Liver (tissue), 8 donors: ENCODE measurements at regions not wholly inside any gene's neighbourhood (a gene's known extent, or its start where the extent isn't known, plus 50 kb on each side); places are given as distances from the start of the nearest gene placed in this dataset.

Experiments
- DNase-seq: peaks from one replicate; pipeline ENCODE4 v3.0.0-alpha.2; 2017; ENCODE audit warnings: low spot score
- H3K27ac ChIP-seq, 2 donors: one replicate each; pipeline ENCODE4 v1.7.0; 2013; ENCODE audit warnings: inconsistent platforms in 2 of 2, low read length in 2 of 2, control low read depth in 1 of 2, low read depth in 1 of 2, mild to moderate bottlenecking in 1 of 2
- H3K27me3 ChIP-seq, 4 donors: one replicate each; pipeline versions ENCODE4 v1.6.1 to v1.7.0; 2013; ENCODE audit warnings: low read length in 3 of 4, inconsistent platforms in 1 of 4, mild to moderate bottlenecking in 1 of 4, moderate library complexity in 1 of 4; ENCODE audit not compliant: control insufficient read depth in 4 of 4, insufficient read depth in 4 of 4
- H3K36me3 ChIP-seq, 4 donors: one replicate each; pipeline versions ENCODE4 v1.6.1 to v1.7.0; 2013; ENCODE audit warnings: low read length in 3 of 4, mild to moderate bottlenecking in 3 of 4, low read depth in 1 of 4, moderate library complexity in 1 of 4; ENCODE audit not compliant: control insufficient read depth in 4 of 4, insufficient read depth in 3 of 4
- H3K4me1 ChIP-seq, 4 donors: one replicate each; pipeline versions ENCODE4 v1.6.1 to v1.7.0; 2013; ENCODE audit warnings: low read length in 3 of 4, mild to moderate bottlenecking in 3 of 4, moderate library complexity in 1 of 4; ENCODE audit not compliant: control insufficient read depth in 4 of 4, insufficient read depth in 4 of 4
- H3K4me3 ChIP-seq, 3 donors: one replicate each; pipeline versions ENCODE4 v1.6.1 to v1.7.0; 2013; ENCODE audit warnings: low read length in 3 of 3, control low read depth in 1 of 3, low read depth in 1 of 3, mild to moderate bottlenecking in 1 of 3
- H3K9ac ChIP-seq, 2 donors: one replicate each; pipeline ENCODE4 v1.7.0; 2013; ENCODE audit warnings: low read length in 2 of 2, mild to moderate bottlenecking in 2 of 2, moderate library complexity in 2 of 2, control low read depth in 1 of 2, low read depth in 1 of 2
- H3K9me3 ChIP-seq, 4 donors: one replicate each; pipeline versions ENCODE4 v1.6.1 to v1.7.0; 2013; ENCODE audit warnings: low read length in 3 of 4; ENCODE audit not compliant: control insufficient read depth in 4 of 4
- EGR1 ChIP-seq, 2 donors: IDR thresholded peaks; 2 replicates each; pipeline ENCODE4 v1.6.1; 2016 to 2018; ENCODE audit warnings: antibody characterized with exemption in 2 of 2, low read depth in 2 of 2
- FOXA1 ChIP-seq: IDR thresholded peaks from 2 replicates; pipeline ENCODE4 v1.6.1; 2016; ENCODE audit warnings: antibody characterized with exemption
- FOXA2 ChIP-seq: IDR thresholded peaks from 2 replicates; pipeline ENCODE4 v1.6.1; 2016; ENCODE audit warnings: antibody characterized with exemption
- GABPA ChIP-seq, 2 donors: IDR thresholded peaks in 1 of 2; conservative IDR thresholded peaks in 1 of 2; 2 replicates each; pipeline ENCODE4 v1.6.1; 2016; ENCODE audit warnings: antibody characterized with exemption in 2 of 2, mild to moderate bottlenecking in 1 of 2, moderate library complexity in 1 of 2
- HNF4A ChIP-seq, 2 donors: conservative IDR thresholded peaks; 2 replicates each; pipeline ENCODE4 v1.6.1; 2016; ENCODE audit warnings: antibody characterized with exemption in 2 of 2, mild to moderate bottlenecking in 2 of 2
- HNF4G ChIP-seq: IDR thresholded peaks from 2 replicates; pipeline ENCODE4 v1.6.1; 2016; ENCODE audit warnings: antibody characterized with exemption
- JUND ChIP-seq, 2 donors: IDR thresholded peaks; 2 replicates each; pipeline ENCODE4 v1.6.1; 2016; ENCODE audit warnings: antibody characterized with exemption in 2 of 2
- NR2F2 ChIP-seq: IDR thresholded peaks from 2 replicates; pipeline ENCODE4 v1.6.1; 2016; ENCODE audit warnings: antibody characterized with exemption
- RAD21 ChIP-seq, 2 donors: IDR thresholded peaks; 2 replicates each; pipeline ENCODE4 v1.6.1; 2016; ENCODE audit warnings: antibody characterized with exemption in 2 of 2, mild to moderate bottlenecking in 2 of 2
- RXRA ChIP-seq, 2 donors: IDR thresholded peaks; 2 replicates each; pipeline ENCODE4 v1.6.1; 2017 to 2018; ENCODE audit warnings: antibody characterized with exemption in 2 of 2, mild to moderate bottlenecking in 1 of 2
- SP1 ChIP-seq: IDR thresholded peaks from 2 replicates; pipeline ENCODE4 v1.6.1; 2018; ENCODE audit warnings: antibody characterized with exemption, mild to moderate bottlenecking
- YY1 ChIP-seq: IDR thresholded peaks from 2 replicates; pipeline ENCODE4 v1.6.1; 2016; ENCODE audit warnings: antibody characterized with exemption, mild to moderate bottlenecking
- WGBS: extraction: QIAGEN DNeasy Blood & Tissue Kit; methylation state at CpG from one replicate; pipeline ENCODE4 v1.1.7; 2013; 5-methylcytosine and 5-hydroxymethylcytosine counted together
- TF ChIP-seq, protein P1 (sequence below): IDR thresholded peaks from 2 replicates; pipeline ENCODE4 v1.6.1; 2016; ENCODE audit warnings: antibody characterized with exemption
- TF ChIP-seq, protein P2 (sequence below): IDR thresholded peaks from 2 replicates; pipeline ENCODE4 v1.6.1; 2016; ENCODE audit warnings: antibody characterized with exemption
- TF ChIP-seq, protein P3 (sequence below): IDR thresholded peaks from 2 replicates; pipeline ENCODE4 v1.6.1; 2016; ENCODE audit warnings: antibody characterized with exemption
- TF ChIP-seq, protein P4 (sequence below): fragments of 150-350 bp; IDR thresholded peaks from 2 replicates; pipeline ENCODE4 v1.5.1; 2017; ENCODE audit warnings: improper control_type of control experiment, low read depth, low read length; ENCODE audit not compliant: missing input control
- TF ChIP-seq, protein P5 (sequence below): IDR thresholded peaks from 2 replicates; pipeline ENCODE4 v1.6.1; 2016; ENCODE audit warnings: antibody characterized with exemption, mild to moderate bottlenecking
- donor health status: healthy.
- donor health status: healthy.
- donor health status: healthy.
- donor health status: healthy.
- donor health status: healthy.

DNA sequence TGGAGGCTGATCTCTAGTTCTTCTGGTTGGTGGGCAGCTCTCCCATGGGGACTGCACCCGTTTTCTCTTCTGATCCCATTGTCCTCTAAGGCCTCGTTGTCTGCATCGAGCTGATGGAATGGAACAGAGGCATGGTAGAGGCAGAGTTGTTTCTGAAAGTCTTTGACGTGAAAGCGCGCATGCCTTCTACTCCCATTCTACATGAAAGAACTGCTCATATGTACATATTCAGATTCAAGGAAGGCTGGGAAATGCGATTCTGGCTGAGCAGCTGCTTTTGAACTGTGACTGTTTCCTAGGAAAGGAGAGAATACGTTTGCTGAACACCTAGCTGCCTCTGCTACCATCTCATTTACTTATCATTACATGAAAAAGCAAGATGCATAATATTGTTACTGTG lies 815.2 kb downstream of the QKI start:
- DNase-seq, result no peak
- Histone ChIP-seq H3K9me3 (no peaks in the 10 kb centered on the region), H3K4me1 (no peaks in the 10 kb centered on the region), H3K27ac (no peak overlapping the region), H3K27me3 (no peaks in the 10 kb centered on the region), H3K4me3 (no peak overlapping the region), H3K36me3 (no peaks in the 10 kb centered on the region), H3K9ac (no peak overlapping the region)
- WGBS, result 80% methylated on average over 8 of the region's 8 CpGs
- TF ChIP-seq, protein P1, sequence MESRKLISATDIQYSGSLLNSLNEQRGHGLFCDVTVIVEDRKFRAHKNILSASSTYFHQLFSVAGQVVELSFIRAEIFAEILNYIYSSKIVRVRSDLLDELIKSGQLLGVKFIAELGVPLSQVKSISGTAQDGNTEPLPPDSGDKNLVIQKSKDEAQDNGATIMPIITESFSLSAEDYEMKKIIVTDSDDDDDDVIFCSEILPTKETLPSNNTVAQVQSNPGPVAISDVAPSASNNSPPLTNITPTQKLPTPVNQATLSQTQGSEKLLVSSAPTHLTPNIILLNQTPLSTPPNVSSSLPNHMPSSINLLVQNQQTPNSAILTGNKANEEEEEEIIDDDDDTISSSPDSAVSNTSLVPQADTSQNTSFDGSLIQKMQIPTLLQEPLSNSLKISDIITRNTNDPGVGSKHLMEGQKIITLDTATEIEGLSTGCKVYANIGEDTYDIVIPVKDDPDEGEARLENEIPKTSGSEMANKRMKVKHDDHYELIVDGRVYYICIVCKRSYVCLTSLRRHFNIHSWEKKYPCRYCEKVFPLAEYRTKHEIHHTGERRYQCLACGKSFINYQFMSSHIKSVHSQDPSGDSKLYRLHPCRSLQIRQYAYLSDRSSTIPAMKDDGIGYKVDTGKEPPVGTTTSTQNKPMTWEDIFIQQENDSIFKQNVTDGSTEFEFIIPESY, result no peak

DNA sequence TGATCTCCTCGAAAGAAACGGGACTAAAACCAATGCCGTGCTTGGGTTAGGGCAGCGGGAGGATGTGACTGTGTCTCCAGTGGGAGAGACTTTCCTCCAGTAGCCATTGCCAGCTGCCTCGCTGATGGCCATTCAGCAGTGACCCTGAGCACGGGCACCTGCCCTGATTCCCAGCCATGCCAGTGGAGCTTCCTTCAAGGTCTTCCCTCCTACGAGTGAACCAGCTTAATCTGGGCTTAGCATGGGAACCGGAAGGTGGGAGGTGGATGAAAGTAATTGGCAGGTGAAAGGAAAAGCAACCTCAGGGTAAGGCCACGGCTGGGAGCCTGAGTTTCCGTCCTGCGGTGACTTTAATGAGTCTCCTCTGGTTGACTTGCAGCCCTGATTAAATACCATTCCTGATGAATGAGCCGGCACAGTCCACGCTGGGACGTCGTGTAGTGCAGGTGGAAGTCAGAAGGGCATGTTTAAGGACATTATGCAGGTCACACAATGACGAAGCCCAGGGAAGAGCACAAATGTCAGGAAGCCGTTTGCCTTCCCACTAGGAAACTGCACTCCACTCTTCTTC lies 813.5 kb downstream of the QKI start:
- 78% methylated on average over 17 of the region's 17 CpGs for WGBS
- Histone ChIP-seq H3K36me3 (no peaks in the 10 kb centered on the region), H3K9ac (no peak overlapping the region), H3K4me1 (no peaks in the 10 kb centered on the region), H3K4me3 (no peak overlapping the region), H3K9me3 (no peaks in the 10 kb centered on the region), H3K27ac (no peak overlapping the region), H3K27me3 (no peaks in the 10 kb centered on the region)
- TF ChIP-seq RXRA (IDR thresholded peaks at IDR 0.05) (no peak), YY1 (no peak), RAD21 (IDR thresholded peaks at IDR 0.05) (no peak), HNF4G (no peak), NR2F2 (no peak), GABPA (IDR thresholded peaks at IDR 0.05 in 1 of 2, conservative IDR thresholded peaks at IDR 0.05 in 1 of 2) (no peak), SP1 (no peak), JUND (IDR thresholded peaks at IDR 0.05) (no peak), EGR1 (IDR thresholded peaks at IDR 0.05; ENCODE audit: low read depth in 2 of 2) (no peak), HNF4A (conservative IDR thresholded peaks at IDR 0.05) (no peak), FOXA2 (no peak), FOXA1 (no peak)
- TF ChIP-seq, protein P2, sequence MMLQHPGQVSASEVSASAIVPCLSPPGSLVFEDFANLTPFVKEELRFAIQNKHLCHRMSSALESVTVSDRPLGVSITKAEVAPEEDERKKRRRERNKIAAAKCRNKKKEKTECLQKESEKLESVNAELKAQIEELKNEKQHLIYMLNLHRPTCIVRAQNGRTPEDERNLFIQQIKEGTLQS, result no peak
- TF ChIP-seq, protein P3, sequence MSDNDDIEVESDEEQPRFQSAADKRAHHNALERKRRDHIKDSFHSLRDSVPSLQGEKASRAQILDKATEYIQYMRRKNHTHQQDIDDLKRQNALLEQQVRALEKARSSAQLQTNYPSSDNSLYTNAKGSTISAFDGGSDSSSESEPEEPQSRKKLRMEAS, result no peak
- TF ChIP-seq, protein P4, sequence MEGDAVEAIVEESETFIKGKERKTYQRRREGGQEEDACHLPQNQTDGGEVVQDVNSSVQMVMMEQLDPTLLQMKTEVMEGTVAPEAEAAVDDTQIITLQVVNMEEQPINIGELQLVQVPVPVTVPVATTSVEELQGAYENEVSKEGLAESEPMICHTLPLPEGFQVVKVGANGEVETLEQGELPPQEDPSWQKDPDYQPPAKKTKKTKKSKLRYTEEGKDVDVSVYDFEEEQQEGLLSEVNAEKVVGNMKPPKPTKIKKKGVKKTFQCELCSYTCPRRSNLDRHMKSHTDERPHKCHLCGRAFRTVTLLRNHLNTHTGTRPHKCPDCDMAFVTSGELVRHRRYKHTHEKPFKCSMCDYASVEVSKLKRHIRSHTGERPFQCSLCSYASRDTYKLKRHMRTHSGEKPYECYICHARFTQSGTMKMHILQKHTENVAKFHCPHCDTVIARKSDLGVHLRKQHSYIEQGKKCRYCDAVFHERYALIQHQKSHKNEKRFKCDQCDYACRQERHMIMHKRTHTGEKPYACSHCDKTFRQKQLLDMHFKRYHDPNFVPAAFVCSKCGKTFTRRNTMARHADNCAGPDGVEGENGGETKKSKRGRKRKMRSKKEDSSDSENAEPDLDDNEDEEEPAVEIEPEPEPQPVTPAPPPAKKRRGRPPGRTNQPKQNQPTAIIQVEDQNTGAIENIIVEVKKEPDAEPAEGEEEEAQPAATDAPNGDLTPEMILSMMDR, result no peak
- TF ChIP-seq, protein P1, result no peak
- TF ChIP-seq, protein P5, sequence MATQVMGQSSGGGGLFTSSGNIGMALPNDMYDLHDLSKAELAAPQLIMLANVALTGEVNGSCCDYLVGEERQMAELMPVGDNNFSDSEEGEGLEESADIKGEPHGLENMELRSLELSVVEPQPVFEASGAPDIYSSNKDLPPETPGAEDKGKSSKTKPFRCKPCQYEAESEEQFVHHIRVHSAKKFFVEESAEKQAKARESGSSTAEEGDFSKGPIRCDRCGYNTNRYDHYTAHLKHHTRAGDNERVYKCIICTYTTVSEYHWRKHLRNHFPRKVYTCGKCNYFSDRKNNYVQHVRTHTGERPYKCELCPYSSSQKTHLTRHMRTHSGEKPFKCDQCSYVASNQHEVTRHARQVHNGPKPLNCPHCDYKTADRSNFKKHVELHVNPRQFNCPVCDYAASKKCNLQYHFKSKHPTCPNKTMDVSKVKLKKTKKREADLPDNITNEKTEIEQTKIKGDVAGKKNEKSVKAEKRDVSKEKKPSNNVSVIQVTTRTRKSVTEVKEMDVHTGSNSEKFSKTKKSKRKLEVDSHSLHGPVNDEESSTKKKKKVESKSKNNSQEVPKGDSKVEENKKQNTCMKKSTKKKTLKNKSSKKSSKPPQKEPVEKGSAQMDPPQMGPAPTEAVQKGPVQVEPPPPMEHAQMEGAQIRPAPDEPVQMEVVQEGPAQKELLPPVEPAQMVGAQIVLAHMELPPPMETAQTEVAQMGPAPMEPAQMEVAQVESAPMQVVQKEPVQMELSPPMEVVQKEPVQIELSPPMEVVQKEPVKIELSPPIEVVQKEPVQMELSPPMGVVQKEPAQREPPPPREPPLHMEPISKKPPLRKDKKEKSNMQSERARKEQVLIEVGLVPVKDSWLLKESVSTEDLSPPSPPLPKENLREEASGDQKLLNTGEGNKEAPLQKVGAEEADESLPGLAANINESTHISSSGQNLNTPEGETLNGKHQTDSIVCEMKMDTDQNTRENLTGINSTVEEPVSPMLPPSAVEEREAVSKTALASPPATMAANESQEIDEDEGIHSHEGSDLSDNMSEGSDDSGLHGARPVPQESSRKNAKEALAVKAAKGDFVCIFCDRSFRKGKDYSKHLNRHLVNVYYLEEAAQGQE, result no peak
- no peak for DNase-seq
